Erythroblast (primary cell): ENCODE measurements at regions not wholly inside any gene's neighbourhood (a gene's known extent, or its start where the extent isn't known, plus 50 kb on each side); places are given as distances from the start of the nearest gene placed in this dataset.

Experiments used
- GATA1 ChIP-seq: IDR thresholded peaks from 2 replicates; pipeline ENCODE4 v1.6.1; 2011; ENCODE audit warnings: low read depth, mild to moderate bottlenecking, control low read depth, low read length, moderate library complexity
- POLR2A ChIP-seq: IDR thresholded peaks from 2 replicates; pipeline ENCODE4 v1.6.1; 2011; ENCODE audit warnings: mild to moderate bottlenecking, low read length

GRCh38 chr2:42984617-42985016 lies 192.2 kb upstream of the HAAO start:
- TF ChIP-seq POLR2A (no peak), GATA1 (no peak)
